ENCODE measurements at regions not wholly inside any gene's neighbourhood (a gene's known extent, or its start where the extent isn't known, plus 50 kb on each side); places are given as distances from the start of the nearest gene placed in this dataset.

DNA sequence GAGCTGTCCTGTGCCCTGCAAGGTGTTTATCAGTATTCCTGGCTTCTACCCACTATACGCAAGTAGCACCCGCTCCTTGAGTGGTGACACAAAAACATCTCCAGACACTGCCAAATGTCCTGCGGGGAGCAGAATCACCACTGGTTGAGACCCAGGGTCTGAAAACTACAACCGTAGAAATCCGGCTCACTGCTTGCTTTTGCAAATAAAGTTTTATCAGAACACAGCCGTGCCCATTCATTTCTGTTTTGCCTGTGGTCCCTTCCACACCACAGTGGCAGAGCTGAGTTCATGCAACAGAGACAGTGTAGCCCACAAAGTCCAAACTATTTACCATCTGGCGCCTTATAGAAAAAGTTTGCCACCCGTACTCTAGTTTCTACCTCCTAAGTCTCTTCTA is 125.7 kb upstream of the DIO3 start:
- no peak for DNase-seq

DNA sequence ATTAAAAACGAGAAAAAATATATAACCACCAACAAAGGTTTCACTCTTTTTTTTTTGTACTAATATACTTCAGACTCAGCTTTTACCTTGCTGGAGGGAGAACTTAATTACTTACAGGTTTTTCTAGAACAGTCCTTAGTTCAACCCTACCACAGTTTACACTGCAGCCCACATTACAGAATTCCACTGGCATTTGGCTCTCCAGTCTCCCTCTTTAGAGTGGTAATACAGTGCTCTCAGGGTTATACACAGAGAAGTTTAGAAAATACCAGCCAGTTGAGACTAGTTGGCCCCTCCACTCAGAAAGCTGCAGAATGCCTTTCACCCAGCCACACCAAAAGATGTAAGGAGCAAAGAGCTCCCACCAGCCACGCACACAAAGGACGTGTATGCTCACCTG is 122.3 kb upstream of the DIO3 start:
- no peak for DNase-seq

DNA sequence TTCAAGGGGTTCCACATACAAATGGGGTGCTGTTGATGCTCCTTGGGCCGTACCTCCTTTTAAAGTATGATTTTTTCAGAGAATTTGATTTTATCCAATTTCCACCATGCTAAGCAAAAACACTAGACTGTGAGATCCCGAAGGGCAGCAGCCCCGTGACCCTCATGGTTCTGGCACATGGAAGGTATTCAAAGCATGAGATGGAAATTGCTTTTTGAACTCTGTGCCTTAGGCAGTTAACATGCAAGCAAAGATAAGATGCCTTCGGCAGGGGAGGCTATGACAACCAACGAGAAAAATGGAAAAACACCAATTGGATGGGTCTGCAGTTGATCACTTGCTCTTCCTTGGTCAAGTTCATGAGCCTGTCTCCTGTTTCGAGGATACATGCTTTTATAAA is 120.8 kb upstream of the DIO3 start:
- DNase-seq = no peak

DNA sequence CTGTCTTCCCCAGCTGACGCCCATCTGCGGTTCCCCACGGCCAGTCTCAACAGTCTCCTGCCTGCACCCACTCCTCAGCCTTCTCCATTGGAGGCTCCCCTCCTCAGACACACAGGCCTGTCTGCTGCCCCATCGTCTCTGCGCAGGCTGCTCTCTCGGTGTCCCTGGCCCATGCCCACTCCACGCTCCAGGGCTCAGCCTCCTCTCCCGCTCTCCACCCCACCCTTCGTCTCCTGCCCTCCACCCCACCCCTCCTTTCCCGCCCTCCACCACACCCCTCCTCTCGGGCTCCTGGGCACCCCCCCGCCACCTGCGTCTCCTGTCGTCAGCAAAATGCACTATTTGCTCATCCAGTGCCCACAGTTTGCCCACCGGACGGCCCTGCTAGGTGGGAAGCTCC is 119.6 kb upstream of the DIO3 start:
- no peak for DNase-seq

DNA sequence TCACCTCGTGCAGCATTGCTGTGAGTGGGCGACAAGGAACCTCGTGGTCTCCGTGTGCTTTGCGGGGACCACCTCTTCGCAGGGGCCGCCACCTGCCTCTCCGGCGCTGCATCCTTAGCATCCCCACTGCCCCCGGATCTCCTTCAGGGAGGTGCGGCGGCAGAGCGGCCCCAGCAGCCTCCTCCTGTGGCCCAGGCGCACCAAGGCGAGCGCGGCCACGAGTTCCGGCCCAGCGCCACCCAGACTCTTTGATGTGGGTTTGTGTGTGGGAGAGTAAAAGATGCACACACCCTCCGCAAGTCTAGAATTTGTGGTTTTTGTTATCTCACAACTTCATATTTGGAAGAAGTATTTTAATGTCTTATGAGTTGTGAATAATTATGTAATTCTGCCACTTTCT is 118.8 kb upstream of the DIO3 start:
- no peak for DNase-seq

DNA sequence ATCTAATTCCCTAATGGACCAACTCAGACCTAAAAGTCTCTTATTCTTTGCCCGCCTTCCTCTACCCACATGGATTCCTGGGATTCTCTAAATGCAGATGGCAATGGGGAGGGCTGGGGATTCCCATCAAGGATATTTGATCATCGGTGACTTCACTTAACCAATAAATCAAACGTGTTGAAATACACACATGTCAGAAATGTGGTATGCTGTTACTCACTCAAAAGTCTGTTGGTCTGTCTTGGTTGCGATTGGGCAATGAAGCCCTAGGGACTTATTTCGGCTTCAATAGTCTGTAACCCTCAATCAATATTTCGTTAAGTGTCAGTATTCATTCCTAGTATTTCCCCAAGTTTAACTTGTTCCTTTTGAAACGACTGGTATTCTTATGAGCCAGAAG is 117.2 kb upstream of the DIO3 start:
- no peak for DNase-seq

DNA sequence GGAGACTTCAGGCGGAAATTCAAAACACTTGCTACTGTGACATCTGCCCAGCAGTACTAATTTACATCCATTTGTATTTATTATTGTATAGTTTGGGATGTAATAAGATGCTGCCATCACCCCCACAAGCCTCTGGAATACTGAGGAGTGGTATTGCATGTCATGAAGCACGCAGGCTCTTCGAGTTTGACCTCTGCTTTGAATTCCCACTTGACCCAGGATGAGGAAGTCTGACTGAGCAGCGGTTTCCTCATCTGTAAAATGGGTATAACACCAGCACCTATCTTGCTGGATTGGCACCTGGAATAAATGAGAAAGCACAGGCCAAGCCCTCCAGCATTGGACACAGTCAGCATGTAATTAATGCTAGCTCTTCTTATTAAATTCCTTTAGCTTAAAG is 116.0 kb upstream of the DIO3 start:
- DNase-seq = no peak

DNA sequence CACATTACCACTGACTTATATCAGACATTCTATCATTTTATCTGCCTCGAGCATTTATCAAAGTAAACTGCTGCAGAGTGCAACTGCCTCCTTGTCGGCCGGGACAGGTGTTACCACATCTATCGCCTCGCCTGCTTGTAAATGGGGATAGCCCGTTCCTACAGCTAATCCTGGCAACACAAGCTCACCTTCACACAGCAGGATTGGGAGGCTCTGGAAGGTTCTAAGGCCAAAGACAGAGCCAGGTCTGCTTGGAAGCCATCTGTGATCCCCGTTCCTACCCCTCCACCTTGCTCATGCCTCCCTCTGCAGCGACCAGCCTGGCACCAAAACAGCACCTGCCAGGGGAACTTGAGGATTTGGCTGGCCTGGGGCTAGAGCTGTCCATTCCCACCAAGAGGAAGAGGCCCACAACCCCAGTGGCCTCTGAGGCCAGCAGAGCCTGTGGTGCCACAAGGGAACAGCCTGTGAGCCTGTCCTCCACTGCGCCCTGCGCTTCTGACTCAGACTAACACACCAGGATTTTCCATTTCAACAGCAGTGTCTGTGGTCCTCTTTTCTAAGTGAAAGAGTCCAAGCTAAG is 114.8 kb upstream of the DIO3 start:
- no peak for DNase-seq

DNA sequence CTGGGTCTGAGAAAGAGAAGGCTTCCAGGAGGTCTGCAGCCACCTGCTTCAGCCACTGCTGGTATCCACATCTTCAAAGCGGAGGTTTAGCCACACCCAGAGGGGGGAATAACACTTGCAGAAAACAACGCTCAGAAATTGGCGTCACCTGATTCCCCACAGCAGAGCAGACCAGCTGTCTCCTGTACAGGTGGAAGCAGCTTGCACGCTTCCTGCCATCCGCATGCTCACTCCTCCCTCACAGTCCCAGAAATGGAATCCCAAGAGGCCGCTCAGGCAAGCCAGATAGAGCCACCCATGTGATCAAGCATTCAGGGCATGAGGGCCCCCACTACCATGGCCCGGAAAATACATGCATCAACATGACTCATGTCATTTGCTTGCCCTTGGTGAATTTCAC is 112.2 kb upstream of the DIO3 start:
- peak; percentile 98 for DNase-seq

DNA sequence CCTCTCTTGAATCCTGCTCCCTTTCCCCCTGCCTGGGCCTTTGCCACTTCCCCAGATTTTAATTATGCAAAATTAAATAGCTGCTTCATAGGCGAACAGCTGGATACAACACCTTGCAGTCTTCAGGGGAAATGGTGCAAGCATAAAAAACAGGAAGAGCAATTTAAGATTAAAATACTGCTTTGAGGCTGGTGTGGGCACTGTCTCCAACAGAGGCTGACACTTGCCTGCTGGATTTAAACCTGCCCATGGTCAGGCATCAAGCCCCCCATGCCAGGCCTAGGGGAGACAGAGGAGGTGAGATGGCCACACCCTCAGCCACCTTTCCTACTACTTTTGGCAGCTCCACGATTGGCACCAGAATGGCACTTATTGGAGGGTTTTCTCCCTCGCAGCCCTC is 110.1 kb upstream of the DIO3 start:
- DNase-seq = no peak

DNA sequence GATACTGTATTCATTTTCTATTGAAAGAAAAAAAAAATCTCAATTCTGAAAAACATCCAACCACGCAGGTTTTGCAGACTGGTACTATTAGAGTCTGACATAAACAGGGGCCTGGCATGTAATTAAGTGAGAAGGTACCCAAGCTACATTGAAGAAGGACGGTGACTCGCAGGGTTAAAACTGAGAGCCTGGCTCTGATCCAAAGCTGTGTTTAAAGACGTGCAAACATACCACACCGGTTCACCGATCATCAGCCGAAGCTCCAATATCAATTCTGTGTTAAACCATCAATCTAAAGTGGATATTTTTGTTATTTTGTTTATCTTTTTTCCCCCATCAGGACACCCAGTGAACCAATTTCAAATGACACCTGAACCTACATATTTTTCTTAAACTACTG is 108.1 kb upstream of the DIO3 start:
- peak; percentile 15 for DNase-seq

DNA sequence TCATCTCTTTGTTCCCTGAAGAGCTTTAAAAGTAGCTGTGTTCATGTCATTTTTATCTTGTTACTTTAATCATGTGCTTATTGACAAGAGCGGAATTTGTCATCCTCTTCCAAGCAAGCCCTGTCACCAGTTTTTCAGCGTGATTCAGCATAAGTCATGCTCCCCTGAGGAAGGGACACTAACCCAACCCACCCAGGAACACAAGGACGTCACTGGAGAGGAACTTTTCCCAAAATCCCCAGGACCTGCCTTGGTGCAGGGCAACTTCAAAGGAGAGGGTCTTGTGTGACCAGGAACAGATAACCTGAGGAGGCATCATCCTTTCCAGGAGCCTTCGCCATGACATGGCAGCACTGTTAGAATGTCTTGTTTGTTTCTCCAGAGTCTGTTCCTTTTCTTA is 107.1 kb upstream of the DIO3 start:
- DNase-seq = no peak

DNA sequence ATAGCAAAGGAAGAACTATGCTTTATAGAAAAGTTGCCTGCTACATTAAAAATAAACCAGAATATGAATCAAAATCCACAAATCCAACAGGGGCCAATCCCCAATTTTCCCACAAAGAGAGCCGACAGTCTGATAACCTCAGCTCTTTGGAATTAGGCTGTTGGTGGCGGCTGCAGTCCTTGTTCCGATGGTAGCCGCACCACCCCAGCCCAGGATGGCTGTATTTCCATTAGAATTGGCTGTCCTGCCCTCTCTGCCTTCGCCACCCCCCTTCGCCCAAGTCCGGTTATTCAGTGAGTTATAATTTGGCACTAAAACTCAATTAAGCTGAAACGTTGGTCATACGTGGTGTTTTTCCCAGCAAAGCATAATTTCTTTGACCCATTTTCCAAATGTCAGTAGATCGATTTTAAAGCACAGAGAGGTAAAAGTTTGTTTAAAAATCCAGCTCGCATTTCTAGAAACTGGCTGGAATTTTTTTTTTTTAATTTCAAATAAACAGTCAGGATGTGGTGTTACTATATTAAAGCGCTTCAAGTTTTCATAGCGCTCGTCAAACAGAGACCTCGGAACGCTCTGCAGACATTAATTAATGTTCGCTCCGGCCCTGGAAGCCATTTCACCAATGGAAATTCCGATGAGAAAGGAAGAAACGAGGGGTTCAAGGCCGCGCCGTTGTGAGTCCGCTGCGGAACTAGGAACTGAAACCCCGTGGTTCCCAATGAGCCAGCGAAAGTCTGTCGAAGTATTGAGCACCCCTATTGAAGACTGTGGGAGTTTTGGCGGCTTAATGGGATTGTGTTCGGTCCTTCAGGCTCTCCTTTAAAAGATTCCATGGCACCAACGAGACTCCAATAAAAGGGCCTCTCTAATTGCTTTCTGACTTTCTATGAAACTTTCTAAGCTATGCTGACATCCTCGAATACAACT is 104.8 kb upstream of the DIO3 start:
- no peak for DNase-seq

DNA sequence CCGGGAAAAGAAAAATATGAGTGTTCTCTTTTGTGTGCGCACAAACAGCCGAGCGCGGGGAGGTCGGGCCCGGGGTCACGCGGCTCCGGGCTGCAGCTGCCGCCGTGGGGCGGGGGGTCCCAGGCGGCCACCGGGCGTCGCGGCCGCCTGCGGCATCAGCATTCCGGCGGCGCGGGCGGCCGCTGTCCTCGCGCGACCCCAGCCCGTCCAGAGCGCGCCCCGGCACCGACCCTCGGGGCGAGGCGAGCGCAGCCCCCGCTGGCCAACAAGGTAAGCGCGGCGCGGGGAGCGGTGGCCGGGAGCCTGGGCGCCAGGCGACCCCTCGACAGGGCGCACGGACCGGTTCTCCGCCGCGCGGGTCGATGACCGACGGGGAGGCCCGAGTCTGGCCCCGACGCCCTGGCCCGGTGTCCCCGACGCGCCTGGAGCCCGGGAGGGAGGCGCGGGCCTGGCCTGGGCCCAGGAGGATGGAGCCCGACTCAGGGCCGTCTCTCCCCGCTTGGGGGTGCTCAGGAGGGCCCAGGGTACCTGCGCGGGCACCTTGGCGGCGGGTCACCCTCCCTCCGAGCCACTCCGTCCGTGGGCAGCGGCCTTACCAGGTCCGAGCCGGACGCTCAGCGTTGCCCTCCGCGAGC is 103.9 kb upstream of the DIO3 start:
- no peak for DNase-seq

DNA sequence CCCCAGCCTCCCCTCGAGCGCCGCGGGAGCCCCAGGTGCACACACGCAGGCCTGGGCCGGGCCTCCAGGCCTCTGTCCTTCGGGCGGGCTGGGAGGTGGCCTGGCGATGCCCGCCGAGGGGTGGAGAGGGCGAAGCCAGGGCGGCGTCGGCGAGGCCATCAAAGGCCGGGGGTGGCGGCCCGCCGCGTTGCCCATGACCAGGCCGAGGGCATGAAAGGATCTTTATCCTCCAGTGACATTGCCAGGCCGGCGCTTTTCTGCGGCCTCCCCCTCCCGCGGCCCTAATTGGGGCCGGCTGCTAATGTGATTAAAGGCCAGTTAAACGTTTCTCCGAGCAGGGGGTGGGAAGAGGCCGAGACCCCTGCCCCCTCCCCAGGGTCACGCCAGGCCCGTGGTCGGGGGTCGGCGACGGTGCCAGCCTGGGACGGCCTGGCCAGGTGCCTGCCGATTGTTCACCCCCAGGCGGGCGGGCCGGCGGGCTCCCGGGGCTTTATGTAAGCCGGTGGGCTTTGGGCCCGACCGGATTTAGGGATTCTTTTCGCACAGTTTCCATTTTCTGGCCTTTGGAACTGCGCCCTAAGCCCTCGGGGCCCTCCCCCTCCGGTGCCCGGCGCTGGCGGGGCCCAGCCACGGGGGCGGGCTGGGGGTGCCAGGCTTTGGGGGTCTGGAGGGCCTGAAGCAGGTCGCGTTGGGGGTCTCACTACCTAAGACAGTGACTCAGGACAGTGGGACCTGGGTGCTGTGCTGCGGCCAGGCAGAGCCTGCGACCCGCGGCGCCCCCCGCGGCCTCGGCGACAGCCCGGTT is 103.2 kb upstream of the DIO3 start:
- no peak for DNase-seq

DNA sequence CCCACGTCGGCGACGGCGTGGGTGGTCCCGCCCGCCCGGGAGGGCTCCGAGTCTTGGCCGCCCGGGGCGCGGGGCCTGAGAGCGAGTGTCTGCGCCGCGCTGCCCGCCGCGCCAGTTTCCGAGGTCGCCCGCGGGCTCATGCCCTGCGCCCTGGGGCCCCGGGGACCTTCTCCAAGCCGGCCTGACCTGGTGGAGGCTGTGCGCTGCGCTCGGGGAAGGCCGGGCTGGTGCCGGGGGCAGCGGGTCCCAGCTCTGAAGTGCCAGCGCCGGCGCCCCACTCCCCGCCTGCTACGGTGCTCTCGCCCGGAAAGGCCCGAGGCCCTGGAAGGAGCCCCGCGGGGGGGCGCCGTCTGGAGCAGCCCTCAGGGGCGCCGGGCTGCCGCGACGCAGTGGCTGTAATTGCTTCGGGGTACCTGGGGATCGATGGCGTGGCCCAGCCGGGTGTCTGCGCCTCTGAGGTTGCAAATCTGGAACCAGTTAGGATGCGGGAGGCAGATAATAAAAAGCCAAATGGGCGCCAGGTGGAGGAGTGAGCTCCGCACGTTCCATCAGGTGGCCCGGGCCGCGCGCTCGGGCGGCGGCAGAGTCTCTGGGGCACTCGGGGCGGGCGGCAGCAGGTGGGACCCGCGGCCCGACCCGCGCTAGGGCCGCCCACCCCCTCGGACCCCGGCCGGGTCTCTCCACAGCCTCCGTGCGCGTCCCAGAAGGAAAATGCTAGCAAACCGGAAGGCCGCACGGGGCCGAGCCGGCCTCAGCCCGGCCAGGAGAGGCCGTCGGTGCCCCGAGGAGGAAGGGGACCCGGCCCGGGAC is 102.3 kb upstream of the DIO3 start:
- peak; percentile 15 for DNase-seq

DNA sequence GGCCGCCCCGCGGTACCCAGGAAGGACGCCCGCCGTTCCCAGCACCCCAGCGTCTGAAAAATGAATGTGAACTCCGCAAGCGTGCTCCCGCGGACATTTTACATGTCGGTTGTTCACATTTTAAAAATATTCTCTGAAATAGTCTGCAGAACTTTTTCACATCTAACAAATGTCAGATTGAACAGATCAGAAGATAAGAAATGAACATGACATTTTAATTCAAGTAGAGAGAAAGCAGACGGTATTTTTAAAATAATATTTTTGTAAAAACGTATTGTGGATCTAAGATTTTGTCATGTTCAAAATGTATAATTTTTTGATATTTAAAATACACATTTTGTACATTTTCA is 101.8 kb upstream of the DIO3 start:
- DNase-seq = no peak

DNA sequence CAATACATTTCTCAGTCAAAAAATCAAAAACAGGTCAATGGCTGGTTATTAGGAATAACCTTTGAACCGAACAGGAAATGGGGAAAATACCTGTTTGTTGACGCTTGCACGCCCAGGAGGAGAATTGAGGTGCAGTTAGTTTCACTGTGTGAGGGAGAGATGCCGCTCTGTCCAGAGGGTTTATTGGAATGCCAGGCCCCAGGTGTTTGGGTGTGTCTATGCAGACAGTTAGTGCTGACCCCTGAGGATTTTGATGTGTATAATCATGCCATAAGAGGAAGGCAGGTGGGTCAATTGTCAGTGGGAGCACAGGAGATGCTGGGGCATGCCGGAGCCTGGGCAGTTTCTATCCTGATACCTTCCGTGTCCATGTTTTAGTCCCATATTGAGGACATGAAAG is 100.8 kb upstream of the DIO3 start:
- DNase-seq = no peak

DNA sequence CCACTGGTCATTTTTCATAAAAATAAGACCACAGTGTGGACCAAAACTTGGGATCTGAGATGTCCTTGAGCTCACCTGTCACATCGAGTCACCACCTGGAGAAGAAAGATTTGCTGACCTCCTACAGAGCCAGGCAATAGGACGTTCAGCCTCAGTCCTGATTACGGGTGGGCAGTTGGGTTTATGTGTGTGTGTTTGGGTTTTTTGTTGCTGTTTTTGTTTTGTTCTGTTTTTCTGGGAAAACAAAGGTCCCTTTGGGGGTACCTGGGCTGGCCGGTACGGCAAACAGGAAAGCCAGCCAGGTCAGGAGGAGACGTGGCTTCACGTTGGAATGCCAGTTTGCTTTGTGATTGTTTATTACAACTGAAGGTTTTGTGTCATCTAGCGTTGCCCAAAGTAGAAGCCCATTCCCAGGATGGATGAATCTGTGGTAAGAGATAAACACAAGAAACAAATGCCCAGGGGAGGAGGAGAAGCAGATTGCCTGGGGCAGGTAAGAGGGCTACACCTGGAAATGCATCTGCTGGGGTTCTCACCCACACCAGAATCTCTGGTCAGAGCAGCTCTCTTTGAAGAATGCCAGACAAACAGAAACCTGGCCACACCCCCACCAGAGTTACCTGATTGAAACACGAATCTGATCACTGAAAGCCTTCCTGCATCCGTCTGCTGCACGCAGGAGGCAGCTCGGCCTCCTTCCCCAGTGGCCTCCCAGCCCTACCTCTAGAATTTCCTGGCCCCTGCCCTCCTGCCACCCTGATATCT is 100.1 kb upstream of the DIO3 start:
- no peak for DNase-seq

DNA sequence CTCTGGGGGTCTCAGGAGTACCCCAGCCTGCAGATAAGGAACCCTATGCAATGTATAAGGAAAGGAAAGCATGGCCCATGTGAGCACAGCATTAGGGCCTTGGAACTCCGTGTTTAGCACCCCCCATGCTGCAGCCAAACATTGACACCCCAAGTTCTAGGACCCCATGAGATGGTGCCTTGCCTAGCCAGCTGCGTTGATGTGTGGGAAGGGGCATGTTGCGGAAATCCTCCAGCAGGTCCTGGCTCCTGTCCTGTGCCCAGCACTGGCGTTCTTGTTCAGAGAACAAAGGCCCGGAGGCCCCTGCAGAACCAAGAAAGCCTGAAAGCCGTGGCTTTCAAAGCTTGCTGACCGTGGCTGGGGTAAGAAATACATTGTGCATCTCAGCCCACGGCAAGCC is 99.4 kb upstream of the DIO3 start:
- DNase-seq = no peak

DNA sequence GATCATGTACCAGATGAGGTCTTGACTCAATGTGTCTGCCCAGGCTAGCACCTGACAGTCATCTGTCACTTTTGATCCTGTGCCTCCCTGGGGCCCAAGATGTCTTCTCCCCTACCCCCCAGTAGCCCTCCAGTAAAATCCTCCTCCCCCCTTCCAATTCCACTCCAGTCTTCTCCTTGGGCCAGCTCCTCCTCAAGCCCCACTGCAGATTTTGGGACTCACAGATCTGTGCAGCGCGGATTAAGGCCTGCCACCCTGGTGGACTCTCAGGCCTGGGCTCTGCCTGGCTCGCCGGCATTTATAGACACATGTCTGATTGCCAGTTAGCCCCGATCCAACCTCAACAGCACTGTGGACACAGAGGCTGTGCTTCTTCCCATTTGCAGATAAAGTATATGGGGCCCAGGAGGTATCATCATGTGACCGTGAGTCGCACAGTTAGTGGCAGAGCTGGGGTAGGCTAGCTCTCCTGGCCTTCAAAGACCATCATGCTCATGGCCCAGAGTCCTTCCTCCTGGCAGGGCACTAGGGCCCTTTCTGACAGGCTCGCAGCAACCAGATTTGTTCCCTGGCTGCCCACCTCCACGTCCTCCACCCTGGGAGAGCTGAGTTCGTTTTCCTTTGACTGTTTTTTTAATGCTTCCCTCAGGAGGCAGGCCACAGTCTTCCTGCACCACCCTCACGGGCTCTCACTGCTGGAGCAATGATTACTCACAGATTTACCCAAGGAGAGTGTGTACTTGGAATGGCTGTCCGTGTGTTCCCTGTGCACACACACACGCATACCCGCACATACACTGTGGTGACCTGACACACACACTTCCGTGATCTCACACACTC is 98.3 kb upstream of the DIO3 start:
- no peak for DNase-seq

All from NCI-H2171 (cell line).